SK-N-SH (cell line): ENCODE measurements at regions not wholly inside any gene's neighbourhood (a gene's known extent, or its start where the extent isn't known, plus 50 kb on each side); places are given as distances from the start of the nearest gene placed in this dataset.

Experiments used
- CTCF ChIA-PET: fragments of 300-600, 350-600 bp; formaldehyde crosslinking; extraction: SDS; loops from one replicate; lab custom pipeline; 2021; lab: Yijun Ruan, JAX
- POLR2A ChIA-PET: fragments of 350-600 bp; sonication (Branson Sonifier 250); formaldehyde crosslinking; extraction: SDS; loops from one replicate; lab custom pipeline; 2020; ENCODE audit warnings: antibody characterized with exemption, inconsistent platforms; lab: Yijun Ruan, JAX
- DNase-seq: peaks from one replicate; pipeline ENCODE4 v3.0.0; 2012
- H2AFZ ChIP-seq: fragments of 200-600 bp; sonication (generic); 2 replicates; pipeline ENCODE4 v1.8.1; 2016; ENCODE audit warnings: antibody characterized with exemption, mild to moderate bottlenecking, low read depth
- H3F3A ChIP-seq: fragments of 200-600 bp; sonication (generic); replicated peaks from 2 replicates; pipeline ENCODE3; 2016; ENCODE audit warnings: antibody characterized with exemption, mild to moderate bottlenecking; ENCODE audit not compliant: insufficient read depth
- H3K27ac ChIP-seq, 2 experiments: fragments of 200-500 bp in 1 of 2; fragments of 200-600 bp in 1 of 2; sonication (Bioruptor generic) in 1 of 2; sonication (generic), shearing (Covaris generic) in 1 of 2; 2 replicates each; pipeline versions ENCODE4 v1.5.1 to v1.6.1; 2014 to 2016; ENCODE audit warnings: low read depth in 2 of 2, inconsistent platforms in 1 of 2, low read length in 1 of 2, mild to moderate bottlenecking in 1 of 2, mixed read lengths in 1 of 2
- H3K27me3 ChIP-seq: fragments of 200-600 bp; sonication (generic), shearing (Covaris generic); 2 replicates; pipeline ENCODE4 v1.6.1; 2016; ENCODE audit warnings: mixed run types; ENCODE audit not compliant: insufficient read depth
- H3K36me3 ChIP-seq, 2 experiments: fragments of 200-500 bp in 1 of 2; fragments of 200-600 bp in 1 of 2; sonication (Bioruptor generic) in 1 of 2; sonication (generic) in 1 of 2; replicated peaks in 1 of 2; 2 replicates each; pipeline versions ENCODE3 to v1.5.1; 2014 to 2016; ENCODE audit warnings: low read length in 1 of 2, mild to moderate bottlenecking in 1 of 2; ENCODE audit not compliant: insufficient read depth in 2 of 2, control insufficient read depth in 1 of 2
- H3K4me1 ChIP-seq, 2 experiments: fragments of 200-500 bp in 1 of 2; fragments of 200-600 bp in 1 of 2; sonication (Bioruptor generic) in 1 of 2; sonication (generic), shearing (Covaris generic) in 1 of 2; 2 replicates each; pipeline versions ENCODE4 v1.5.1 to v1.6.1; 2014 to 2016; ENCODE audit warnings: low read depth in 1 of 2, low read length in 1 of 2, mixed run types in 1 of 2; ENCODE audit not compliant: insufficient read depth in 2 of 2, control insufficient read depth in 1 of 2
- H3K4me2 ChIP-seq: fragments of 200-600 bp; sonication (generic), shearing (Covaris generic); 2 replicates; pipeline ENCODE4 v1.6.1; 2017; ENCODE audit warnings: mixed run types
- H3K4me3 ChIP-seq, 2 experiments: fragments of 200-500 bp in 1 of 2; fragments of 200-600 bp in 1 of 2; sonication (Bioruptor generic) in 1 of 2; sonication (generic), shearing (Covaris generic) in 1 of 2; 2 replicates each; pipeline versions ENCODE4 v1.5.1 to v1.8.1; 2014 to 2016; ENCODE audit warnings: low read depth in 2 of 2, inconsistent platforms in 1 of 2, low read length in 1 of 2, mild to moderate bottlenecking in 1 of 2, mixed read lengths in 1 of 2, moderate library complexity in 1 of 2
- H3K79me2 ChIP-seq: fragments of 200-600 bp; sonication (generic); 2 replicates; pipeline ENCODE4 v1.8.1; 2017; ENCODE audit warnings: mild to moderate bottlenecking; ENCODE audit not compliant: insufficient read depth
- H3K9ac ChIP-seq: fragments of 200-600 bp; sonication (generic); 2 replicates; pipeline ENCODE4 v1.6.1; 2017; ENCODE audit warnings: mixed run types
- H3K9me2 ChIP-seq: fragments of 200-600 bp; sonication (generic); 2 replicates; pipeline ENCODE4 v1.6.1; 2017; ENCODE audit warnings: mixed run types
- H3K9me3 ChIP-seq: fragments of 200-600 bp; sonication (generic); 2 replicates; pipeline ENCODE4 v1.6.1; 2017; ENCODE audit warnings: mixed run types, mild to moderate bottlenecking, moderate library complexity
- H4K20me1 ChIP-seq: fragments of 200-600 bp; sonication (generic); 2 replicates; pipeline ENCODE4 v1.6.1; 2017; ENCODE audit warnings: mild to moderate bottlenecking, mixed run types; ENCODE audit not compliant: insufficient read depth
- CHD2 ChIP-seq: fragments of 150-350 bp; IDR thresholded peaks from 2 replicates; pipeline ENCODE4 v1.6.1; 2018; ENCODE audit warnings: low read length; ENCODE audit not compliant: partially characterized antibody
- EP300 ChIP-seq, 2 experiments: IDR thresholded peaks; 2 replicates each; pipeline versions ENCODE4 v1.4.0 to v1.6.1; 2012; ENCODE audit warnings: borderline replicate concordance in 1 of 2, low read depth in 1 of 2, low read length in 1 of 2
- EZH2phosphoT487 ChIP-seq: fragments of 200-600 bp; sonication (generic); IDR thresholded peaks from 2 replicates; pipeline ENCODE4 v1.6.1; 2017; ENCODE audit warnings: low read depth, mixed run types, mild to moderate bottlenecking, antibody characterized with exemption, moderate library complexity, borderline replicate concordance
- FOXM1 ChIP-seq: IDR thresholded peaks from 2 replicates; pipeline ENCODE4 v1.4.0; 2012; ENCODE audit warnings: low read depth, mild to moderate bottlenecking
- GABPA ChIP-seq: IDR thresholded peaks from 2 replicates; pipeline ENCODE4 v1.4.0; 2012; ENCODE audit warnings: low read depth, mild to moderate bottlenecking
- GATA2 ChIP-seq: sonication (generic); formaldehyde crosslinking; IDR thresholded peaks from 2 replicates; pipeline ENCODE4 v1.5.0; 2020; ENCODE audit warnings: mild to moderate bottlenecking, missing genetic modification reagents
- MEF2A ChIP-seq: IDR thresholded peaks from 2 replicates; pipeline ENCODE4 v1.4.0; 2012; ENCODE audit warnings: low read depth, borderline replicate concordance
- MXI1 ChIP-seq: IDR thresholded peaks from 2 replicates; pipeline ENCODE4 v1.6.1; 2012; ENCODE audit warnings: mild to moderate bottlenecking, low read depth, low read length, improper control_type of control experiment
- NRF1 ChIP-seq: IDR thresholded peaks from 2 replicates; pipeline ENCODE4 v1.6.1; 2012; ENCODE audit warnings: low read depth, mild to moderate bottlenecking, low read length
- TCF12 ChIP-seq: IDR thresholded peaks from 2 replicates; pipeline ENCODE4 v1.4.0; 2012
- USF1 ChIP-seq: IDR thresholded peaks from 2 replicates; pipeline ENCODE4 v1.4.0; 2012; ENCODE audit warnings: low read depth, borderline replicate concordance
- YY1 ChIP-seq: IDR thresholded peaks from 2 replicates; pipeline ENCODE4 v1.4.0; 2012; ENCODE audit warnings: low read depth, mild to moderate bottlenecking
- WGBS: methylation state at CpG from one replicate; pipeline ENCODE4 v1.1.6; 2017; ENCODE audit warnings: low lambda C conversion rate; 5-methylcytosine and 5-hydroxymethylcytosine counted together
- TF ChIP-seq, protein P1 (sequence below): fragments of 200-600 bp; sonication (generic); IDR thresholded peaks from 2 replicates; pipeline ENCODE4 v1.6.1; 2017; ENCODE audit warnings: antibody characterized with exemption, mild to moderate bottlenecking, moderate library complexity
- TF ChIP-seq, protein P2 (sequence below): IDR thresholded peaks from 2 replicates; pipeline ENCODE4 v1.4.0; 2012; ENCODE audit warnings: low read depth, borderline replicate concordance

GRCh38 chr13:86765462-86765861, 905.7 kb upstream of the SLITRK5 start:
- Histone ChIP-seq H3K9ac (no peak overlapping the region), H3K79me2 (no peaks in the 10 kb centered on the region), H3K27ac (no peak overlapping the region), H3K9me3 (no peaks in the 10 kb centered on the region), H3K4me1 (no peaks in the 10 kb centered on the region), H3K27me3 (no peaks in the 10 kb centered on the region; the same call in 1 of the 2 replicates), H3K36me3 (no peaks in the 10 kb centered on the region), H3F3A (no peaks in the 10 kb centered on the region), H3K4me2 (no peak overlapping the region), H3K9me2 (0 out of 2 replicates have a peak, but pooled peaks cover 6% of the 10 kb centered on the region), H4K20me1 (no peaks in the 10 kb centered on the region), H2AFZ (no peak overlapping the region), H3K4me3 (no peak overlapping the region)
- 0% methylated on average over 3 of the region's 3 CpGs for WGBS
- no peak for DNase-seq
- TF ChIP-seq MXI1 (no peak), GABPA (no peak), YY1 (no peak), USF1 (no peak), EP300 (IDR thresholded peaks at IDR 0.05; ENCODE audit: borderline replicate concordance in 1 of 2, low read depth in 1 of 2, low read length in 1 of 2) (no peak)
- CTCF ChIA-PET: no interaction called here
- POLR2A ChIA-PET: no interaction called here

- TF ChIP-seq FOXM1: no peak
- no peak for TF ChIP-seq CHD2
- TF ChIP-seq, protein P1, sequence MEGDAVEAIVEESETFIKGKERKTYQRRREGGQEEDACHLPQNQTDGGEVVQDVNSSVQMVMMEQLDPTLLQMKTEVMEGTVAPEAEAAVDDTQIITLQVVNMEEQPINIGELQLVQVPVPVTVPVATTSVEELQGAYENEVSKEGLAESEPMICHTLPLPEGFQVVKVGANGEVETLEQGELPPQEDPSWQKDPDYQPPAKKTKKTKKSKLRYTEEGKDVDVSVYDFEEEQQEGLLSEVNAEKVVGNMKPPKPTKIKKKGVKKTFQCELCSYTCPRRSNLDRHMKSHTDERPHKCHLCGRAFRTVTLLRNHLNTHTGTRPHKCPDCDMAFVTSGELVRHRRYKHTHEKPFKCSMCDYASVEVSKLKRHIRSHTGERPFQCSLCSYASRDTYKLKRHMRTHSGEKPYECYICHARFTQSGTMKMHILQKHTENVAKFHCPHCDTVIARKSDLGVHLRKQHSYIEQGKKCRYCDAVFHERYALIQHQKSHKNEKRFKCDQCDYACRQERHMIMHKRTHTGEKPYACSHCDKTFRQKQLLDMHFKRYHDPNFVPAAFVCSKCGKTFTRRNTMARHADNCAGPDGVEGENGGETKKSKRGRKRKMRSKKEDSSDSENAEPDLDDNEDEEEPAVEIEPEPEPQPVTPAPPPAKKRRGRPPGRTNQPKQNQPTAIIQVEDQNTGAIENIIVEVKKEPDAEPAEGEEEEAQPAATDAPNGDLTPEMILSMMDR: no peak
- no peak for TF ChIP-seq YY1
- TF ChIP-seq GATA2 (CRISPR knock-in tag): no peak
- TF ChIP-seq, protein P2, sequence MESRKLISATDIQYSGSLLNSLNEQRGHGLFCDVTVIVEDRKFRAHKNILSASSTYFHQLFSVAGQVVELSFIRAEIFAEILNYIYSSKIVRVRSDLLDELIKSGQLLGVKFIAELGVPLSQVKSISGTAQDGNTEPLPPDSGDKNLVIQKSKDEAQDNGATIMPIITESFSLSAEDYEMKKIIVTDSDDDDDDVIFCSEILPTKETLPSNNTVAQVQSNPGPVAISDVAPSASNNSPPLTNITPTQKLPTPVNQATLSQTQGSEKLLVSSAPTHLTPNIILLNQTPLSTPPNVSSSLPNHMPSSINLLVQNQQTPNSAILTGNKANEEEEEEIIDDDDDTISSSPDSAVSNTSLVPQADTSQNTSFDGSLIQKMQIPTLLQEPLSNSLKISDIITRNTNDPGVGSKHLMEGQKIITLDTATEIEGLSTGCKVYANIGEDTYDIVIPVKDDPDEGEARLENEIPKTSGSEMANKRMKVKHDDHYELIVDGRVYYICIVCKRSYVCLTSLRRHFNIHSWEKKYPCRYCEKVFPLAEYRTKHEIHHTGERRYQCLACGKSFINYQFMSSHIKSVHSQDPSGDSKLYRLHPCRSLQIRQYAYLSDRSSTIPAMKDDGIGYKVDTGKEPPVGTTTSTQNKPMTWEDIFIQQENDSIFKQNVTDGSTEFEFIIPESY: no peak
- TF ChIP-seq EP300 (IDR thresholded peaks at IDR 0.05; ENCODE audit: borderline replicate concordance in 1 of 2, low read depth in 1 of 2, low read length in 1 of 2): no peak
- TF ChIP-seq NRF1: no peak
- TF ChIP-seq TCF12: no peak
- TF ChIP-seq MEF2A: no peak
- TF ChIP-seq USF1: no peak
- no peak for TF ChIP-seq EZH2phosphoT487
- H2AFZ ChIP-seq: no peak overlapping the region
- H3K27me3 ChIP-seq: no peaks in the 10 kb centered on the region
- DNase-seq: no peak
- no peaks in the 10 kb centered on the region for H3K36me3 ChIP-seq
- H3K4me1 ChIP-seq: no peaks in the 10 kb centered on the region
- CTCF ChIA-PET: no interaction called here
- H4K20me1 ChIP-seq: no peaks in the 10 kb centered on the region
- no peaks in the 10 kb centered on the region for H3K9me2 ChIP-seq
- H3K9ac ChIP-seq: no peak overlapping the region
- no peaks in the 10 kb centered on the region for H3K79me2 ChIP-seq
- 0% methylated on average over 2 of the region's 2 CpGs for WGBS
- no peaks in the 10 kb centered on the region for H3K9me3 ChIP-seq
- H3K27ac ChIP-seq: no peak overlapping the region
- no peaks in the 10 kb centered on the region for H3F3A ChIP-seq
- no peak overlapping the region for H3K4me3 ChIP-seq
- POLR2A ChIA-PET: no interaction called here
- no peak overlapping the region for H3K4me2 ChIP-seq
Measured at GRCh38 chr13:86788616-86789015, 882.6 kb upstream of the SLITRK5 start.
